ENCODE measurements at regions not wholly inside any gene's neighbourhood (a gene's known extent, or its start where the extent isn't known, plus 50 kb on each side); places are given as distances from the start of the nearest gene placed in this dataset.
A peak's percentile ranks its signal among the peaks of the same experiment; 100 is the strongest.

DNA sequence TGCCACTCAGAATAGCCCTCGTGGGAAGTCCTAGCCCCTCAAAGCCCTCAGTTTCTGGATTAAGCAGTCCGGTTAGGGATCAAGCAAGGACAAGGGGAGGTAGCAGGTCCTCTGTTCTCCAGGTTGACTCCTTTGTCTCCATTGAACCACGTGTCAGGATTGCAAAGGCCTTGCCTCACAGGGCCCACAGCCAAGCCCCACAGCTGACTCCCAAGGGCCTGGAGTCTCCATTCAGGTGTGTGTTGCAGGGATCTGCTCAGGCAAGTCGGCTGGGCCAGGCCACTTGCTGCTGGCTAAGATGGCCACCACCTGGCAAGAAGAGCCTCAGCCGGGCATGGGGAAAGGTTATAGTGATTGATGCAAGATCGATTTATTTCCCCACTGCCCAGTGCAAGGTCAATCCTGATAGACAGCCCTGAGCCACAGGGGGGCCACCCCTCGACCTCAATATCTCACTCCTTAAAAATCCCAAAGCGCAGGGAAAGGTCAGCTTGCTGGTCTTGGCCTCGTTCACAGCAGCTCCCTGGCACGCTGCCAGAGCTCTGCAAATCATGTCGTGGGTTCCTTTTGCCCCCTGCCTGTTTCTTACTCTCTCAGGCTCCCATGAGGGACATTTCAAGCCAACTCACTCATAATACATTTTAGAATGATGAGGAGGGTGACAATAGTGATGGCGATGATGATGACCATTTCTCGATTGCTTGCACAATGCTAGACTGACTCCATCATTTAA is 75.9 kb downstream of the EDN3 start:
- DNase-seq (ENCODE audit: low read depth), result no peak

DNA sequence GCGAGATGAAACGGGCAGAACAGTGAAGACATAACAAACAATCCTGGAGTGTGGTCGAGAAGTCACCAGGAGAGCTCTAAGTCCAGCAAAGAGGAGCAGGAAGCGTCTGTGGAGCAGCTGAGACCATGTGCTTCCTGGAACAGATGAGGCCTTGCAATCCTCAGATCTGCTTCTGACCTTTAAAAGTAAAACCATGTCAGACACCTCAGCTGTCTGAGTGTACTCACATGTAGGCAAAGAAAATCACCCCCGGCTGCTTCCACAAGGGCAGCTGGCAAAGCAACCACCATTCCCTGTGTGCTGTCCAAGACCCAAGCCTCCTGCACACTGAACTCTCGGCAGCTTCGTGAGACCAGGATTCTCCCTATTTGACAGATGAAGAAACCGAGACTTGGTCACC is 76.6 kb downstream of the EDN3 start:
- no peak for DNase-seq (ENCODE audit: low read depth)

DNA sequence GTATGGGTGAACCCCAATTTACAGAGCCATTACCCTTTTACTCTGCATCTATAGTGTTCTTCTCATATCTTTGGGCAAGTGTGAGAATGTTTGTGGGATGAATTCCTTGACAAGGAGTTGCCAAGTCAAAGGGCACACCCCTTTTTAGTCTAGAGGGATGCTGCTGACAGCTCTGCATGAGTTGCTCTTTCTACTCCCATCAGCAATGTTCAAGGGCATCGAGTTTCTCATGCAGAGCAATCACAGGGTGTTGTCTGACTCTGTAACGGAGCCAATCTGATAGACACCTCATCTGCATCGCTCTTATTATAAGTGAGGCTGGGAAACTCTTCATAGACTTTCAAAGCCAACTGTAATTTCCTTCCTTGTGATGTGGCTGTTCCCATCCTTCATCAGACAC is 77.4 kb downstream of the EDN3 start:
- no peak for DNase-seq (ENCODE audit: low read depth)

DNA sequence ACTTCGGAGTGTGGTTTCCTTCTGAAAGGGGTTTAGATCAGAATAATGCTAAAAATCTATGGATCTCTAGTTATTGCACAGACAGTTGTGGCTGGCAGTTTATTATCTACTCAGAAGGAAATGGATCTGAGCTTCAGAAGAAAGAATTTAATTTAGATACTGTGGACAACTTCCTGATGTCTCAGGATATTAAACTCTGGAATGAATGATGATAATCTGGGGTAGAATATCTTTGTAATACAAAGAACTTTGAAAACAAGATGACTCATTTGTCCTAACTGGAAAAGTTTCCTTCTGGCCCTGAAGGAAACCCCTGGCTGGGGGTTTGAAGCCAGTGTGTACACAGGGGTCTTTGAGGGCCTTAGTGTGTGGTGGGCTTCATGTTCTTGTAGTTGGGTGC is 78.0 kb downstream of the EDN3 start:
- DNase-seq (ENCODE audit: low read depth), result no peak

DNA sequence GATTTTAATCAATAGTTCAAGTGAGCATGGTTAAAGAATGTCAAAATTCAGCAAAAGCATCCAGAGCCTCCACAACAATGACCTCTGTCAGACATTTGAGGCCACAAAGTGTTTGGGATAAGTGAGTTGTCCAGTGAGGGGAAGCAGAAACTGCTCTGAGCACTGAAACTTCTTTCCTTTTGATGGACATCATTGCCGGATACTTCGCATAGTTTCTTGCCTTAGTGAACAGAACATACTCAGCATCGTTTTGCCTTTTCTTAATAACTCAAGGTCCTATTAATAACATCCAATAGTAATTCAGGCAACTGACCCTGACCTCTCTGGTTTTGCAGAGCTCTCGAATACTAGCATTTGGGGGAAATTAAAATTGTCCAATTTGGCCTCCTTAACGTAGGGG is 78.6 kb downstream of the EDN3 start:
- no peak for DNase-seq (ENCODE audit: low read depth)

DNA sequence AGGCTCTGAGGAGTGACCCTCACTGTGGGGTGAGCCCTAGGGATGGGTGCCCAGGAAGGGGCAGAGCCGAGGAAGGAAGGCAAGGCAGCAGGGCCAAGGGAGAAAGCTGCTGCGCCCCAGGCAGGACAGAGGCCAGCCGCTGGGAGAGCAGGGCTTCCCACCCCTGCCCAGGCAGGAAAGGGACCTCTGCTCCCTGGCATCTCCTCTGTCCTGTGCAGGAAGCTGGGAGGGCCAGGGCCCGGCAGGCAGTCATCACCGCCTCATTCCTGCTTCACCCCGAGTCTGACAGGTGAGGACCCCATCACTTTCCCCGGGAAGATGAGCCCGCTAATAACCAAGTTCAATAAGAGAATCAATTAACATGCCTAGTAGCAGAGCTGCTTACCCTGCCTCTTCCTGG is 81.3 kb downstream of the EDN3 start:
- no peak for DNase-seq (ENCODE audit: low read depth)

DNA sequence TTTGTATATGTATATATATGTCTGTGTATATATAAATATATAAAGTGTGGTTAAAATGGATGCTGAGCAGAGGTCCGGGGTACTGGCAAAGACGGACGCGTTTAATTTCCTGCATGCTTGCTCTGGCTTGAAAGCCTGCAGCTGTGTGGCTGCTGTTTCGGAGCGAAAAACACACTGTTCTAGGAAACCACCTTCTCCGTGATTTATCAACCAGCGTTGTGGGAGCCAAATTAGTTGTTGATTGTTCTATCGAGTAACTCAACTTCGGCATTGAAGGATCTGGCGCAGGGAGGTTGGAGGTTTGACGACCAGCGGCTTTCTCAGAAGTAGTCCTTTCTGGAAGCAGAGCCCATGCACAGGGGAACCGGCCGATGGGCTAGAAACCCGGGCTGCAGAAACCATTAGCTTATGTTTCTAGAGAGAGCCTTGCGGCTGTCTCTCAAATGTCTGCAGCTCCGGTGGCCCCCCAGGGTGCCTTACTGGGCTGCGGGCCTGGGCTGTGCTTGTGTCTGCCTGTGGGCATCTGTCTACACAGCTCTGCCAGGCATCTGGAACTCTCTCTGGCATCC is 81.8 kb downstream of the EDN3 start:
- DNase-seq (ENCODE audit: low read depth), result no peak

DNA sequence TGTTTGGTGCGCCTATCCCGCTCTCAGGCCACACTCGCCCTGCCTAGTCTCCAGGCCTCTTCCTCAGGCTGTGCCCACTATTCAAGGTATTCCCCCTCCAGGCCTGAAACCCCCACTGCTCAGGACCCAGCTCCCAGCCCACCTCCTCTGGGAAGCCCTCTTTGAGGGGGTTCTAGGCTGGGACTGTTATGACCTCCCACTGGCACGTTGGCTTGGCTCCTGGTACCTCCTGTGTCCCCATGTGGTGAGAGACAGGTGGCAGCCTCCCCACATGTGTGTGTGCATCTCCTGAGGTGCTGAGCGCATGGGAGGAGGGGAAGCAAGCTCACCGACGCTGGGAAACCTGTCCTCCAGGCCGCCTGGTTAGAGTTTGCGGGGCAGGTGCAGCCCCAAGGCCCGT is 82.5 kb downstream of the EDN3 start:
- no peak for DNase-seq (ENCODE audit: low read depth)

DNA sequence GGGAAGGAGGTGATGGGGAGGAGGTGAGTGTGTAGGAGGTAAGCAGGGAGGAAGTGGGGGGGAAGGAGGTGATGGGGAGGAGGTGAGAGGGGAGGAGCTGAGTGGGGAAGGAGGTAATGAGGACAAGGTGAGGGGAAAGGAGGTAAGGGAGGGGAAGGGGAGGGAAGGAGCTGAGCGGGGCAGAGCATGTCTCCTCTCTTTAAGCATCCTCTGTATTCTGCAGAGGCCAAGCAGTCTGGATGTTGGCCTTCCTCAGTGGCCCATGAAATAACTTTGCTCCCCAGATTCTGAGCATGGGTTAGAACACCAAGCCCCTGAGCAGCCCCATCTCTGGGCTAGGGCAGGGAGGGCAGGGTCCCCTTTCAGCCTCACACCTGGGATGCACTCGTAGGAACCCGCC is 84.6 kb downstream of the EDN3 start:
- DNase-seq (ENCODE audit: low read depth), result no peak

DNA sequence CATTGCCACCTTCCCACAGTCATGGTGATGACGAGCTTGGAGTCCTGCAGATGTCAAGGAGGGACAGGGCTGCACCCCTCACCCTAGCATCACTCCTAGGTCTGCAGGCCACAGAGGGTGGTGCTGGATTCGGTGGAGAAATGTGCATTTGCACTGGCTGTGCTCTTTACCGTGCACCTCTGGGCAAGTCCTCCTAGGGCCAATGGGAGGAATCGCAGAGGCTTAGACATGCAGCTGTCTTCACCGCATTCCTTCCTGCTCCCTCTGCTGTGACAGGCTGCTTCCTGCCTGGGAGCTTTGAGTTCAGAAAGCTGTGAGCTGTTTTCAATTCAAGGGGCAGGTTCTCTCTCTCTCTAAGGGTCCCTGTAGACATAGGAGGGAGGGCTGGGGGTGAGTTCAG is 85.1 kb downstream of the EDN3 start:
- DNase-seq (ENCODE audit: low read depth), result no peak

DNA sequence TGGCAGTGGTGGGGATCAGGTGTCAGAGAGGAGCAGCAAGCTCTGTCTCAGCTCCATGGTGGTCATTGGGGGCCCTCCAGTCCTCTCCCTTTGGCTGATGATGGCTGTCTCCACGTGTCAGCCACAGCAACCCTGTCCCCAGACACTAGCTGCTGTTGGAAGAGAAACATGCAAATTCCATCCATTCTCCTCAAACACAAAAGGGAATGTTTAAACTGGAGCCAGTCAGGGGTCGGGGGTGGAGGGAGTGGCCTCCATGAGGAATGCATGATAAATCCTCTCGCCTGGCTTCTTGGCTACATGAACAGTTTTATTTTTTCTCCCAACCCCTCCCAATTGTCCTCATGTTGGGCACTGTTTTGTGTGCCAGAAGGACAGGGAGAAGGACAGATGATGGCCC is 86.4 kb downstream of the EDN3 start:
- no peak for DNase-seq (ENCODE audit: low read depth)

DNA sequence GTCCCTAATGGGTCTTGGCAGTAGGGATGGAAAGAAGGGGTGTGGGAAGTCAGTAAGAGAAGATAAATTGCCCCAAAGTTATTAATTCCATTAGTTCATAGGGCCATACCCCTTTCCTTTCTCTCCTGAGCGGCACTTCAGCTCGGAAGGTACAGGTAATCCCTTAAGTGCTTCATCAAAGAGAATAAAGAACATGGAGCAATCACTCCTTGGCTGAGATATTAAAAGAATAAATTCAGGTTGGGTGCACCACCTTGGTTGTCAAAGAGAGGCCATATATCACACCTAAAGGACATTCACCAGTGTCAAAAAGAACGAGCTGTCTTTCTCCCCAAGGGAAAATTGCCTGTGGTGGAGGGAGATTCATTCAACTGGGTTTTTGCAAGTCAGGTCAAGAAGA is 87.5 kb downstream of the EDN3 start:
- DNase-seq (ENCODE audit: low read depth), result no peak

DNA sequence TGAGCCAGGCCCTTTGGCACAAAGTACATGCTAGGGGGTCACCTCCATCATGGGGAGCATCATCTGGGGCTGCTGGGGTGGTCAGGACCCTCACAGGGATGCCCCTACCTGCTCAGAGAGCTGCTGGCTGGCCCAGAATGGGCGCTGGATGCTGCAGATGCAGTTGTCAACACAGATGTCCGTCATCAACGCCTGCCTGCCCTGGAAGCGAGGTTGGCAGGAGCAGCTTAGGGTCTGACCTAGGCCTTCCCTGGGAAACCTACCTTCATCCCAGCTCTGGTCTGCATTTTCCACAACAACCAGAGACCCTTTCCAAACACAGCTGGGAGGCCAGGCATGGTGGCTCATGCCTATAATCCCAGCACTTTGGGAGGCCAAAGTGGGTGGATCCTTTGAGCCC is 88.0 kb downstream of the EDN3 start:
- no peak for DNase-seq (ENCODE audit: low read depth)

DNA sequence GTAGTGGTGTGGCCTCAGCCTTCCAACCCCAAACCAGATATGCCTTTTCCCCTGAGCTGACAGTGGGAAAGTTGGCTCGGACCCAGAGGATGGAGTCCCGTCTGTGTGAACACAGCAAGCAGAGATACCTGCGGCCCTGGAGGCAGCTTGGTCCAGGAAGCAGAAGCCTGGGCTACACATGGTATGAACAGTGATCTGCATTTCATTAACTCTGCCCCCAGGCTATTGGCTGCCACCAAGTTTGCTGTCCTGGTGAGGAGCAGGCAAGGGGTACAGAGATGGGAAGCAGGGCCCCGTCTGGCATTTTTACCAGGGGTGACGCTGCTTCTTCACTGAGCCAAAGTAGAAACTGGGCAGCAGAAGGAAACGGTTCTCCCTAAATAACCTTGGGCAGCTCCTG is 90.0 kb downstream of the EDN3 start:
- DNase-seq (ENCODE audit: low read depth), result no peak

DNA sequence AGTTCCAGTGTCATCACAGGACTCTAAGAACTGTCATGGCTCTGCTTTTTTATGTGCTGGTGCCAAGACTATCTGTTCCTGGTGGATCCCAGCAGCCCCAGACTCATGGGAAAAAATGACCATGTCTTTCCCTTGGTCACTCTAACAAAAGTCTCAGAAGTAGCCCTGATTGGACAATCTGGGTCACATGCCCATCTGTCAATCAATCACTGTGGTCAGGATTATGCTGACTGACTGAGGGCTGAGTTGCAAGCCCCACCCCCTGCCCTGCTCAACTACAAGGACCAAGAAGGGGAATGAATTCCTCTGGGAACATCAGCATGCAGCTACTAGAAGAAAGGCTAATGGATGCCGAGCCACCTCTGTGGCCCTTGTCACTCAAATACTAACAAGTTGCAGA is 91.6 kb downstream of the EDN3 start:
- no peak for DNase-seq (ENCODE audit: low read depth)

DNA sequence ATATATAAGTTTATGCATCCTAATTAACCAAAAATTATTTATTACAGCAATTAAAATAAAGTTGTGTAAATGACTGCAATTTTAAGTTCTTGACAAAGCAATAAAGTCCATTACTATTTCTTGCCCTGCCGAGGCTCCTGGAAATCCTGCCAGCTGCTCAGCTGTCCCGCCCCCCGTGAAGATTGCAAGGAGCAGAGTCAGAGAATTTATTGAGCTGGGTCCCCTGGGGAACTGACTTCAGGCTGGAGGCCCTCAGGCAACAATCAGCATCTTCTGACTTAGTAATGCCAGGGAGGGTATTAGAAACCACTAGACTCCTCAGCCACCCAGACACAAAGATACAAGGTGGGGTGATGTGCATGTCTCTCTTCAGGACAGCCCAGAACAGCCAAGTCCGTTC is 92.3 kb downstream of the EDN3 start:
- no peak for DNase-seq (ENCODE audit: low read depth)

DNA sequence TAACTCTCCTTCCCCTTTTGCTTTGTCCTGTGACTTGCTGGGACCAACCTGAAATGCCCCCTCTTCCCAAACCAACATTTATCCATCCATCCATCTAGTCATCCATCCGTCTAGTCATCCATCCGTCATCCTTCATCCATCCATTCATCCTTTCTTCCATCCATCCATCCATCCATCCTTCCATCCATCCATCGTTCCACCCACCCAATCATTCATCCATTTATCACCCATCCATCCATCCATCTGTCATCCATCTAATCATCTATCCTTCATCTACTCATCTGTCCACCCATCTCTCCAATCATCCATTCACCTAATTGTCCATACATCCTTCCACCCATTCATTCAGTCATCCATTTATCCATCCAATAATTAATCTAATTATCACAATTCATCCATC is 92.7 kb downstream of the EDN3 start:
- DNase-seq (ENCODE audit: low read depth), result no peak

DNA sequence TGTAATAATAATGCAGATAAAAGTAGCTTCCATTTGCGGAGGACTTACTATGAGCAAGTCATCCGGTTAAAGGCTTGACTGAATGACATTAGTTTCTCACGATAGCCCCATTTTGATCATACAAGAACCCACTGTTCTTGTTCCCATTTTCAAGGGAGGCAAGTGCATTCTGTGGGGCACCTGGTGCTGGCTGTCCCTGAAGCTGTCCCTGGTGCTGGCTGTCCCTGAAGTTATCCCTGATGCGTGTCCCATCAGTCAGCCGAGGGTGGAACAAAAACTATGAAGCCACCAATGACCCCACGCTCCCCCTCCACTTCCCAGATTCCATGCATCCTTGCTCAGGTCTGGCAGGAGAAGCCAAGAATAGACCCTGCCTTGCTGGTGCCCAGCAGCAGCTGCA is 95.3 kb downstream of the EDN3 start:
- no peak for DNase-seq (ENCODE audit: low read depth)

DNA sequence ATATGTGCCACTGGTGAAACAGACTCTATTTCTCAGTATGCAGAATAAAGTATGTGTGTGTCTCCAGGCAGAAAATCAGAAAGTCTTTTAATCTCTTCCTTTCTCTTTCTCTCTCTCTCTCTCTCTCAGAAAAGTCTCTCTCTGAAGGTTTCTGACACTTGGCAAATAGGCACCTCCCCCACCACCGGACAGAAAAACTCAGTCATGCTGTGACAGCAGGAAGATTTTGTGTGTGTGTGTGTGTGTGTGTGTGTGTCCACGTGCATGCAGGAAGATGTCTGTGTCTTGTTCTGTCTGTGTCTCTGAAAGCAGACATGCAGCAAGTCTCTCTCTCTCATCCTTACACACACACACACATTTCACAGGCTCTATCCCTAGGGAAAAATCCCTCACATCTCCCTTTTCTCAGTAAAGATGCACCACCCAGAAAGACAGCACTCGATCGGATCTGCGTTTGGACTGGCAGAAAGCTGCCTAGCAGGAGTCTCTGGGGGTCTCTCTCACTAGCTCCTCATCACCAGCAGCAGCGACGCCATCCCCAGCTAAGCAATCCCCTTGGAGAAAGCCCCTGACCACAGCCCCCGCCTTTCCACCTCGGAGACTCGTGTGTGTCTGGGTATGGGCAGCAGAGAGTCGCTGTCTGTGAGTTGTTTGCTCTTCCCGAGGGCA is 98.3 kb downstream of the EDN3 start:
- DNase-seq (ENCODE audit: low read depth), result no peak

DNA sequence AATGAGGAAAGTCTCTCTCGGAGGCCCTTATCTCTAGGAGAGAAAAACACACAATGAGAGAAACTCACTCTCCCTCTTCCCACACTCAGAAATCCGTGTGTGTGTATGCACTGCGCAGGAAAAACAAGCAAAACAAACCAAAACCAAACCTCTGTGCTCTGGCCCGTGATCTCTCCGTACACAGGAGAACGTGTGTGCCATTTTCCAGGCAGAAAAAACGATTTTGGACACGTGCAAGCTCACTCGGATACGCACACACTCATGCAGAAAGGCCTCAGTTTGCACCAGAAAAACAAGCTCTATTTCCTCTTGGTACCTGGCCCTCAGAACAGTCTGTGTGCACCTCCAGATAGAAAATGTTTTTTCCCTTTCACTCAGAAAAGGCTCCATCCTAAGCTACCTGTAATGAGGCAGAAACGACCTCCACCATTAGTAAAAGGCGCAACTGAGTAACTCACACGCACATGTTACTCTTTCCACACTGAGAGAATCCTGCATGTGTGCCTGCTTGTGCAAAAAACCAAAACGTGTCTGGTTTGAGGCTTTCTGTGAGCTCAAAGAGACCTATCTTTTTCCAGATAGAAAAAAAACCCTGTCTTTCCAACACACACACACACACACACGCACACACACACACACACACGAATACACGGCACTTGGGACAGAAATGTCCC is 99.2 kb downstream of the EDN3 start:
- DNase-seq (ENCODE audit: low read depth), result no peak

DNA sequence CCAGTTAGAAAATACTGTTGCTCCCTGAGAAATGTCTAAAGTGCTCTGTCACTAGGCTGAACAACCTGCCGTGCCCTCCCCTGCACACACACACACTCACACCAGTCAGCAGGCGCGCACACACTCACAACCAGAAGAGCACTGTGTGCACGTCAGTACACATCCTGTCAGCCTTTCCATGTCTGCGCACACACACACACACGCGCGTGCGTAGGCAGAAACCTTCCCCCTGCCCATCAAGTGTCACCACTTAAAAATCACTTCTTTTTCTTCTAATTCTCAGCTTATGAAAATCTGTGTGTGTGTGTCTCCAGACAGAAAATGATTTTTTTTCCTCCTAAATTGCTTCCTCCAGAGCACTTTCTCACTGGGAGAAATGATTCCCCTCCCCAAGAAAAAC is 100.3 kb downstream of the EDN3 start:
- DNase-seq (ENCODE audit: low read depth), result peak; percentile 26

DNA sequence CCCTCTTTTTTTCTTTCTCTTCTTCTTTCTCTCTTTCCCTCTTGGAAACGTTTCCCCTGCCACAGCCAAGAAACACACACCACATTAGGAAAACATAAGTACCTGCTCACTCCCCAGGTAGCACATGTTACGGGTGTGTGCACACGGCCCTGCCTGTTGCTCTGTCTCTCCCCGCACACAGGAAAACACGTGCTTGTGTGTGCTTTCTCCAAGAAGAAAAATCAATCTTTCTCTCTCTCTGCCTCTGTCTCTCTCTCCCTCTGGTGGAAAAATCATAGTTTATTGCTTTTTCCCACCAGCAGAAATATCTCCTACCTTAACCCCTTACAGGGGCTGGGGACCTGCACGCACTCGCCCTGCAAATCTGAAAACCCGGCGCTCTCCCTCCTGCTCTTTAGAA is 102.3 kb downstream of the EDN3 start:
- DNase-seq (ENCODE audit: low read depth), result no peak

DNA sequence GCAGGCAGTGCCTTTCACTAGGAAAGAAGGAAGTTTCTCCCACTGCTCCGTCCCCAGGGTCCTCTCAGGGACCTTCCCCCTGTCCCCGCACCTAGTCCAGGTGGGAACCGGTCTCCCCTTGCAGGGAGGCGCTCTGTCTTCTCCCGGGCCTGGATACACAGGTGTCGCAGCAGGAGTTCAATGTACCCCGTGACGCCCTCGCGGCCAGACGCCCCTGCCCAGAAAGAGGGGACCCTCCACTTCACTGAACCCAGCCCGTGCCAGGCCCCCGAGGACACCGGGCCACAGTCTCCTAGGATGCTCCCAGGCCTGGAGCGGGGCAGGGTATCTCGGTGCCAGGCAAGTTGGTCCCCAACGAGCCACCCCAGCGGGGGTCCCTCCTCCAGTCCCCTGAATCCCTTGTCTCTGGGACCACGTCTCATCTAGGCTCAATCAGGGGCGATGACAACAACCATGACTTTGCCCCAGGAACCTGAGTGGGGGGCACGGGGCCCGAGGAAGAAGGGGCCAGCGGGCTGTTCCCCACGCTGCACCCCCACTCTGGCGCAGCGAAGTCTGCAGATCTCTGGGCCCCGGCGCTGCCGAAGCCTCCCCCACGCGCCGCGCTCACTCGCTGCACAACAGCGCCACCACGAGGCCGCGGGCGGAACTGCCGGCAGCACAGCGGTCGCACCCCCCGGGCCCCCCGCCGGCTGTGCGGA is 103.0 kb downstream of the EDN3 start:
- DNase-seq (ENCODE audit: low read depth), result peak; percentile 48

All from stimulated activated CD4-positive, alpha-beta T cell treated with anti-CD3 and anti-CD28 coated beads, Interleukin-2, amount 100 ng/mL, for 4 hours (primary cell).